ENCODE measurements at regions not wholly inside any gene's neighbourhood (a gene's known extent, or its start where the extent isn't known, plus 50 kb on each side); places are given as distances from the start of the nearest gene placed in this dataset.
"Not testable (repeated sequence)": the region's sequence is repeated elsewhere in the genome, so short reads cannot be mapped to it uniquely, and the experiment has no call there.

DNA sequence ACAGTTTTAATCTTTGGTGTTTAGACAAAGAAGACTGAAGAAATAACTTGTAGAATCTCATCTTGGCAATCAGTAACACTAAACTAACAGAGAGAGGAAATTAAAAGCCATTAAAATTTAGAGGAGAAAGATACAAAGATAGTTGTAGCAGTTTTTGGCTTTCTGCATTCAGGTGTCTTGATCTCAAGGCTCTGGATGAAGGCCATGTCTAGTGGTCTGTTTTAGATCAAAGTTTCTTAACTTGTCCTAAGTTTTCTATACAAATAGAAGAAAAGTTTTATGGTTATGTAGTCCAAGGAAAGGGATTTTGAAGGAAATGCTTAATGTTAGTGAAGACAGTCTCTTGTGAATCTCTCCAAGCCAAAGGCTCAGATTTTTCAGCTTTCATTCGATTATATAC lies 222.9 kb downstream of the BCHE start:
- Mint-ChIP-seq H3K4me3 (ENCODE audit: low read depth) (no peak overlapping the region), H3K9me3 (peaks cover 7% of the 10 kb centered on the region), H3K27me3 (ENCODE audit: low read depth) (no peaks in the 10 kb centered on the region), H3K36me3 (ENCODE audit: low read depth) (no peaks in the 10 kb centered on the region), H3K27ac (no peak overlapping the region), H3K4me1 (ENCODE audit: low read depth) (no peaks in the 10 kb centered on the region)
- intact Hi-C loops (cut with micrococcal nuclease) = no loop called here
- DNase-seq (ENCODE audit: low spot score) = no peak

DNA sequence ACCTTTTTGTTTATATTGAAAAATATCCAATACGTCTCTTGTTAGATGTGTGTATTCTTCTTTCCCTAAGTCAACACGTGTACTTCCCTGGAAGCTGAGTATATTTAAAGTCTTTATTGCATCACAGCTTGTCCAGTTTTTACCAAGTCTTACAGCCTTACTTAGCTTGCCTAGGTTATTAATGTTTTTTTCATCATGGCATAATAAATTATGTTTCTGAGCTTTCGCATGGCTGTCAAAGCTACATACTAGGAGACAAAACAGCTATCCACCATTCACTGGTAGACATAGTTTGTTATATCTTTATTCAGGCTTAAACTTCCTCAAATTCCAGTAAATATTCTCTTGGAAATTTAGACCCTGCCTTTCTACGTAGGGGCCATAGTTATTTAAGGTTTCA lies 224.2 kb downstream of the BCHE start:
- Mint-ChIP-seq H3K9me3 (peaks cover 2% of the 10 kb centered on the region), H3K4me3 (ENCODE audit: low read depth) (no peak overlapping the region), H3K36me3 (ENCODE audit: low read depth) (no peaks in the 10 kb centered on the region), H3K27ac (no peak overlapping the region), H3K4me1 (ENCODE audit: low read depth) (no peaks in the 10 kb centered on the region), H3K27me3 (ENCODE audit: low read depth) (no peaks in the 10 kb centered on the region)
- intact Hi-C loops (cut with micrococcal nuclease) = no loop called here
- DNase-seq (ENCODE audit: low spot score) = no peak

GRCh38 chr3:165607221-165607620 lies 230.0 kb downstream of the BCHE start:
- Mint-ChIP-seq H3K9me3 (no peaks in the 10 kb centered on the region), H3K4me3 (ENCODE audit: low read depth) (no peak overlapping the region), H3K4me1 (ENCODE audit: low read depth) (no peaks in the 10 kb centered on the region), H3K27me3 (ENCODE audit: low read depth) (no peaks in the 10 kb centered on the region), H3K36me3 (ENCODE audit: low read depth) (no peaks in the 10 kb centered on the region), H3K27ac (no peak overlapping the region)
- no peak for DNase-seq (ENCODE audit: low spot score)
- intact Hi-C loops (cut with micrococcal nuclease) = no loop called here

GRCh38 chr3:165603196-165603595 lies 234.0 kb downstream of the BCHE start:
- intact Hi-C loops (cut with micrococcal nuclease) = no loop called here
- no peaks in the 10 kb centered on the region for H3K27me3 Mint-ChIP-seq (ENCODE audit: low read depth)
- no peaks in the 10 kb centered on the region for H3K4me1 Mint-ChIP-seq (ENCODE audit: low read depth)
- no peak overlapping the region for H3K4me3 Mint-ChIP-seq (ENCODE audit: low read depth)
- DNase-seq (ENCODE audit: low spot score) = no peak
- H3K9me3 Mint-ChIP-seq = no peaks in the 10 kb centered on the region
- H3K36me3 Mint-ChIP-seq (ENCODE audit: low read depth) = no peaks in the 10 kb centered on the region
- no peak overlapping the region for H3K27ac Mint-ChIP-seq

DNA sequence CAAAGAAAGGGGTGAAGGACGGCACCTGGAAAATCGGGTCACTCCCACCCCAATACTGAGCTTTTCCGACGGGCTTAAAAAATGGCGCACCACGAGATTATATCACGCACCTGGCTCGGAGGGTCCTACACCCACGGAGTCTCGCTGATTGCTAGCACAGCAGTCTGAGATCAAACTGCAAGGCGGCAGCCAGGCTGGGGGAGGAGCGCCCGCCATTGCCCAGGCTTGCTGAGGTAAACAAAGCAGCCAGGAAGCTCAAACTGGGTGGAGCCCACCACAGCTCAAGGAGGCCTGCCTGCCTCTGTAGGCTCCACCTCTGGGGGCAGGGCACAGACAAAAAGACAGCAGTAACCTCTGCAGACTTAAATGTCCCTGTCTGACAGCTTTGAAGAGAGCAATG lies 264.7 kb downstream of the BCHE start:
- H3K27ac Mint-ChIP-seq; DNase-seq (ENCODE audit: low spot score); intact Hi-C loops (cut with micrococcal nuclease); H3K4me3 Mint-ChIP-seq (ENCODE audit: low read depth); H3K4me1 Mint-ChIP-seq (ENCODE audit: low read depth); H3K36me3 Mint-ChIP-seq (ENCODE audit: low read depth); H3K27me3 Mint-ChIP-seq (ENCODE audit: low read depth): not testable (repeated sequence)
- peaks cover 39% of the 10 kb centered on the region for H3K9me3 Mint-ChIP-seq

DNA sequence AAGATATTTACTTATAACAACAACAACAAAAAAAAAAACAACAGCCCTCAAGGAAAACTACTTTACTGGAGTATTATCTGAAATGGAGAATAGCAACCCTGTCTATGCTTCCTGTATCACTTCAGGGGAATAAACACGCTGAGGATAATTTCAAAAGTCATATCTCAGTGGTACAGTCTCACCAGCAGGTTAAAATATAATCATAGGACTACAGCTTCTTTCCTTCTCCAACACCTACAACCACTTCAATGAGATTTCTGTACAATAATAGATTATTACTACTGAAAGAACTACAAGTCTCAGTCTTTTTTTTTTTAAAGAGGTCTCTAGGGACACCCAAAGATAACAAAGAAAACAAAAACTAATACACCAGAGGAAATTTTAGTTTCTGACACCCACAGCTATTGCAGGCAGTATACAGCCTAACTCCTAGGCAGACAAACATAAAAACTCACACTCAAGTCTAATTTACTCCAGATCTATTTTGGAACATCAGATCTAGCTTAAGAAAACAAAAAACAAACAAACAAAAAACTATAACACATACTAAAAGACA lies 268.2 kb downstream of the BCHE start:
- no peaks in the 10 kb centered on the region for H3K36me3 Mint-ChIP-seq (ENCODE audit: low read depth)
- intact Hi-C loops (cut with micrococcal nuclease) = no loop called here
- H3K9me3 Mint-ChIP-seq = peaks cover 44% of the 10 kb centered on the region
- no peak overlapping the region for H3K27ac Mint-ChIP-seq
- no peaks in the 10 kb centered on the region for H3K4me1 Mint-ChIP-seq (ENCODE audit: low read depth)
- H3K4me3 Mint-ChIP-seq (ENCODE audit: low read depth) = no peak overlapping the region
- no peaks in the 10 kb centered on the region for H3K27me3 Mint-ChIP-seq (ENCODE audit: low read depth)
- no peak for DNase-seq (ENCODE audit: low spot score)

- H3K36me3 Mint-ChIP-seq (ENCODE audit: low read depth) = no peaks in the 10 kb centered on the region
- H3K4me3 Mint-ChIP-seq (ENCODE audit: low read depth) = no peak overlapping the region
- intact Hi-C loops (cut with micrococcal nuclease) = no loop called here
- H3K4me1 Mint-ChIP-seq (ENCODE audit: low read depth) = no peaks in the 10 kb centered on the region
- no peak overlapping the region for H3K27ac Mint-ChIP-seq
- DNase-seq (ENCODE audit: low spot score) = no peak
- H3K9me3 Mint-ChIP-seq = peaks cover 19% of the 10 kb centered on the region
- no peaks in the 10 kb centered on the region for H3K27me3 Mint-ChIP-seq (ENCODE audit: low read depth)
Measured at GRCh38 chr3:165555785-165556184, 281.4 kb downstream of the BCHE start.

DNA sequence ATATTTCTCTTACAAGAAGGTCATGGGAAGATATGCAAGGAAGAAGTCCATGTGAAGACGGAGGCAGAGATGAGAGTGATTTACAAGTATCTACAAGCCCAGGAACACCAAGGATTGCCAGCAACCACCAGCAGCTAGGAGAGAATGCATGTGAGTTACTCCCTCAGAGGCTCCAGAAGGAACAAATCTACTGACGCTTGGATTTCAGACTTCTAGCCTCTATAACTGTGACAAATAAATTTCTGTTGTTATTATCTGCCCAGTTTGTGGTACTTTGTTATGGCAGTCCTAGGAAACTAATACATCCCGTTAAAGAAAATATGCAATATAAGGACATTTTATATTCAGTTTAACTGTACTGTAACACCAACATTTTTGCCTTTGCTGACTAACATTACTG lies 283.9 kb downstream of the BCHE start:
- Mint-ChIP-seq H3K9me3 (peaks cover 24% of the 10 kb centered on the region), H3K4me1 (ENCODE audit: low read depth) (no peaks in the 10 kb centered on the region), H3K27ac (no peak overlapping the region), H3K27me3 (ENCODE audit: low read depth) (no peaks in the 10 kb centered on the region), H3K36me3 (ENCODE audit: low read depth) (no peaks in the 10 kb centered on the region), H3K4me3 (ENCODE audit: low read depth) (no peak overlapping the region)
- intact Hi-C loops (cut with micrococcal nuclease) = no loop called here
- DNase-seq (ENCODE audit: low spot score) = no peak

DNA sequence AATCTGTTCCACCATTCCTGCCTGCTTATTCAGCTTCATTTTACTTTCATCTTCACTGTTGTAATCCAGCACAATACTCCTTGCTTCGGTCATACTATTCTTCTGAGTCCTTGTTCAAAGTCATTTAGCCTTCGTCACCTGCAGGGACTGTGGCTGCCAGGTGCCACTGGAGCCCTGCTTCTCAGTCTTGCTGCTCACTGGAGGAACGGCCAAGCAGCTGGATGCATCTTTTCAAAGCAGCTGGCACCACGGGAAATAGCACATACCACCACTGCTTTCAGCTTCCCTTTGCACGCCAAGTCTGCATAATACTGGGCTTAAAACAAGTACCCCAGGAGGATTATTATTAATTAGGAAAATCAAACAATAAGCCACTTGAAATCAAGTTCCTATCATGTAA lies 287.6 kb downstream of the BCHE start:
- H3K4me1 Mint-ChIP-seq (ENCODE audit: low read depth) = no peaks in the 10 kb centered on the region
- peaks cover 19% of the 10 kb centered on the region for H3K9me3 Mint-ChIP-seq
- no peak overlapping the region for H3K4me3 Mint-ChIP-seq (ENCODE audit: low read depth)
- DNase-seq (ENCODE audit: low spot score) = no peak
- no peaks in the 10 kb centered on the region for H3K27me3 Mint-ChIP-seq (ENCODE audit: low read depth)
- no peak overlapping the region for H3K27ac Mint-ChIP-seq
- intact Hi-C loops (cut with micrococcal nuclease) = no loop called here
- no peaks in the 10 kb centered on the region for H3K36me3 Mint-ChIP-seq (ENCODE audit: low read depth)

- Mint-ChIP-seq H3K27me3 (ENCODE audit: low read depth) (no peaks in the 10 kb centered on the region), H3K9me3 (peaks cover 19% of the 10 kb centered on the region), H3K36me3 (ENCODE audit: low read depth) (no peaks in the 10 kb centered on the region), H3K27ac (no peak overlapping the region), H3K4me3 (ENCODE audit: low read depth) (no peak overlapping the region), H3K4me1 (ENCODE audit: low read depth) (no peaks in the 10 kb centered on the region)
- intact Hi-C loops (cut with micrococcal nuclease) = no loop called here
- no peak for DNase-seq (ENCODE audit: low spot score)
Measured at GRCh38 chr3:165549037-165549436, 288.2 kb downstream of the BCHE start.

GRCh38 chr3:165545059-165545458 lies 292.2 kb downstream of the BCHE start:
- Mint-ChIP-seq H3K9me3 (peaks cover 9% of the 10 kb centered on the region), H3K4me3 (ENCODE audit: low read depth) (no peak overlapping the region), H3K4me1 (ENCODE audit: low read depth) (no peaks in the 10 kb centered on the region), H3K27me3 (ENCODE audit: low read depth) (no peaks in the 10 kb centered on the region), H3K27ac (no peak overlapping the region), H3K36me3 (ENCODE audit: low read depth) (no peaks in the 10 kb centered on the region)
- no peak for DNase-seq (ENCODE audit: low spot score)
- intact Hi-C loops (cut with micrococcal nuclease) = no loop called here

- Mint-ChIP-seq H3K27me3 (ENCODE audit: low read depth) (no peaks in the 10 kb centered on the region), H3K9me3 (peaks cover 14% of the 10 kb centered on the region), H3K4me1 (ENCODE audit: low read depth) (no peaks in the 10 kb centered on the region), H3K36me3 (ENCODE audit: low read depth) (no peaks in the 10 kb centered on the region), H3K27ac (no peak overlapping the region), H3K4me3 (ENCODE audit: low read depth) (no peak overlapping the region)
- no peak for DNase-seq (ENCODE audit: low spot score)
- intact Hi-C loops (cut with micrococcal nuclease) = no loop called here
Measured at GRCh38 chr3:165544432-165544831, 292.8 kb downstream of the BCHE start.

- intact Hi-C loops (cut with micrococcal nuclease) = no loop called here
- H3K27ac Mint-ChIP-seq = no peak overlapping the region
- no peaks in the 10 kb centered on the region for H3K27me3 Mint-ChIP-seq (ENCODE audit: low read depth)
- H3K36me3 Mint-ChIP-seq (ENCODE audit: low read depth) = no peaks in the 10 kb centered on the region
- H3K4me3 Mint-ChIP-seq (ENCODE audit: low read depth) = no peak overlapping the region
- peaks cover 25% of the 10 kb centered on the region for H3K9me3 Mint-ChIP-seq
- no peak for DNase-seq (ENCODE audit: low spot score)
- H3K4me1 Mint-ChIP-seq (ENCODE audit: low read depth) = no peaks in the 10 kb centered on the region
Measured at GRCh38 chr3:165538166-165538565, 299.1 kb downstream of the BCHE start.

DNA sequence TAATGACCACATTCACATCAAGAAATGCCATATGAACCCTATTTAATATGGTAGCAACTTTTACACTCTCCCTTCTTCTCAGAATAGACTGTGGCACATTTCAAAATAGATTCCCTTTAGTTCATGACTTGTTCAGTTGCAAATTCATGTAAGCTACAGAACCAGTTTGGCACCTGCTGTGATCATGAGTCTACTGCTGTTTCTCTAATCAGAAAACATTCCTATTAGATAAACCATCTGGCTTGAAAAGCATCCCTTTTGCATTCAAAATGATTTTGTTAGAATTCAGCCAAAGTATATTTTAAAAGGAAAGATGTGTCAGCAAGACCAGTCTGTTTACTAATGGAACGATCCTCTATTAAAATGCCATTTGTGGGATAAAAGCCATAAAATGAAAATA lies 304.4 kb downstream of the BCHE start:
- intact Hi-C loops (cut with micrococcal nuclease) = no loop called here
- Mint-ChIP-seq H3K27ac (no peak overlapping the region), H3K36me3 (ENCODE audit: low read depth) (no peaks in the 10 kb centered on the region), H3K27me3 (ENCODE audit: low read depth) (no peaks in the 10 kb centered on the region), H3K4me1 (ENCODE audit: low read depth) (no peaks in the 10 kb centered on the region), H3K9me3 (peaks cover 23% of the 10 kb centered on the region), H3K4me3 (ENCODE audit: low read depth) (no peak overlapping the region)
- no peak for DNase-seq (ENCODE audit: low spot score)

Data from activated T-helper 2 cell treated with anti-CD3 and anti-CD28 coated beads, Interferon-gamma antibody, Interleukin-2, Interleukin-4, amounts not matched to agents 10 μg/mL and 5 μg/mL and 100 μg/mL, durations not matched to agents 14 hours and 24 hours and 36 hours (primary cell).